Stimulated activated CD4-positive, alpha-beta T cell treated with anti-CD3 and anti-CD28 coated beads, Interleukin-1b, Interleukin-23, amount 100 ng/mL, for 24 hours (primary cell): ENCODE measurements at regions not wholly inside any gene's neighbourhood (a gene's known extent, or its start where the extent isn't known, plus 50 kb on each side); places are given as distances from the start of the nearest gene placed in this dataset.

Experiments used
- DNase-seq, 4 experiments: peaks; one replicate each; pipeline ENCODE4 v3.0.0-alpha.2; 2020; ENCODE audit warnings: low read depth in 4 of 4, low spot score in 1 of 4

DNA sequence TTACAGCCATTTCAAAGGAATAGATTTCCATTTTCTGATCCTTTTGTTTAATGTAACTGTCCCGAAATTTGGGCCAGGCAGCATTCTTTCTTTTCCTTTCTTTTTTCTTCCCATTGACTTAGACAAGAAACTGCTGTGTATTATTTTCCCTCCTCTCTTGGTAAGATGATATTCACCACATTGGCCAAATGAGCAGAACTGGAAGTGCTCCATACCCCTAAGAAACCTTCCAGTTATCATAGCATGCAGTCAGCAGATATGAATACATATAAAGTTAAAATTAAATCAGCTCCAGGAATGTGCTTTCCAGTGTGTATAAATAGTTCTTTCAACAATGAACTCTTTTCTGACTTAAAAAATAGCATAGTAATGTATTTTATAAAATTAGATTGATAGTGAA is 168.5 kb upstream of the GAS1 start:
- no peak for DNase-seq

DNA sequence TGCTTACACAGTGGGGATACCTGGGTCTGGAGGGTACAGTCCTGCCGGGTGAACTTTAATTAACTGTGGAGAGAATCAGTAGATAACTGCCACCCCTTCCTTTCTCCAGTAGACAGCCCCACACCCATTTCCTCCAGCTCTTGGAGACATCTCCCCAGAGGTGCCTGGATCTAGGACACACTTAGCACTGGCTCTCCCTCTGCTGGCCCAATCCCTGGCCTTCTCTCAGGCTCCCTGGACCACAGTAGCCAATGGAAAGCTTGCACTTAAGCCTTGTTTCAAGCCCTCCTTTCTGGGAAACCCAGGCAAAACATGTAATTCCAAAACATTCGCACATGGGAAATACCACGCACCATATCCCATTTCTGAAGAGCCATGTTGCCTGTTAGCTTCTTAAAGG is 169.2 kb upstream of the GAS1 start:
- no peak for DNase-seq

DNA sequence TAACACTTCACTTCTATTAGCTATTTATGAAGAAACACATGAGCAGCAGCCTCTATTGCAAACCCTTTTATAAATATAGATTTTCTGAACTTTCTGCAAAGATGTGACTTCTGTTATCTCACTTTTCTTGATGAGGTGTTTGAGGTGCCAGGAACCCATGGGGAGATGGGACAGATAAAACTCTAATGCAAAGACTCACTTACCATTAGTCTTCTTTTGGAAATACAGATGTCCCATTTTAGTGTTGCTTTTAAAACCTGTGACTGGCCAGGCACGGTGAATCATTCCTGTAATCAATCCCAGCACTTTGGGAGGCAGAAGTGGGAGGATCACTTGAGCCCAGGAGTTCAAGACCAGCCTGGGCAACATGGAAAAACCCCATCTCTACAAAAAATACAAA is 171.3 kb upstream of the GAS1 start:
- DNase-seq = no peak

GRCh38 chr9:87119328-87119881 is 172.1 kb upstream of the GAS1 start:
- no peak for DNase-seq

GRCh38 chr9:87120610-87121009 is 173.3 kb upstream of the GAS1 start:
- DNase-seq = no peak

- DNase-seq = no peak
Observed at GRCh38 chr9:87122947-87123685, 175.8 kb upstream of the GAS1 start.

DNA sequence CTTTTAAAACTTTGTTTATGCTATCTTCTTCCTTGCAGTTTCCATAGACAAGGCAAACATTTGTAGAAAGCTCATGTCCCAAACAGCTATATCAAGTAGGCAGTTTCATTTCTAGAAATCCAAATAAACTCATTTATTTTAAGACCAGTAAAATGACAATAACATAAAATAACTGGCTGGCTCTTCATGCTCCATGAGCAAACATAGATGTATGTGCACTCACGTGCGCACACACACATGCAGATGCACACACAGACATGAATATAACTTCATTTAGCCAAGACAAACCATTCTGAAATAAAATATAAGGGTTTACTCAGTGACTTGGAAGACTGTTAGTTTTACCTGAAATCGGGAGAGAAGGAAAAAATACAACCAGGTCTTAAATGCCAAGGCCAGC is 176.5 kb upstream of the GAS1 start:
- DNase-seq = no peak

DNA sequence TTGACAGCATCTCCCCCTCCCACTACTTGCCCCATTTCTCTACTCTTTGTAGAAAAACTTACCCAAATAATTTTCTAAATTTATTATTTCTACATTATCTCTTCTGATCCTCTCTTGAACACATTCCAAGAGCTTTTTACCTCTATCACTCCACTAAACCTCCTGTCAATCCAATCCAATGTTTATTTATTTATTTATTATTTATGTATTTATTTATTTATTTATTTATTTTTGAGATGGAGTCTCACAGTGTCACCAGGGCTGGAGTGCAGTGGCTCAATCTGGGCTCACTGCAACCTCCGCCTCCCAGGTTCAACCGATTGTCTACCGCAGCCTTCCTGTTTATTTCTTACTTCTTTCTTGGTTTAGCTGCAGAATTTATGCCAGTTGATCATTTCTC is 178.5 kb upstream of the GAS1 start:
- no peak for DNase-seq

- no peak for DNase-seq
Observed at GRCh38 chr9:87127543-87127942, 180.2 kb upstream of the GAS1 start.

GRCh38 chr9:87127978-87128614 is 180.8 kb upstream of the GAS1 start:
- DNase-seq = no peak

- no peak for DNase-seq
Observed at GRCh38 chr9:87128844-87129493, 181.7 kb upstream of the GAS1 start.

- no peak for DNase-seq
Observed at GRCh38 chr9:87135074-87135473, 187.8 kb upstream of the GAS1 start.

- DNase-seq = no peak
Observed at GRCh38 chr9:87137718-87138117, 190.4 kb upstream of the GAS1 start.

DNA sequence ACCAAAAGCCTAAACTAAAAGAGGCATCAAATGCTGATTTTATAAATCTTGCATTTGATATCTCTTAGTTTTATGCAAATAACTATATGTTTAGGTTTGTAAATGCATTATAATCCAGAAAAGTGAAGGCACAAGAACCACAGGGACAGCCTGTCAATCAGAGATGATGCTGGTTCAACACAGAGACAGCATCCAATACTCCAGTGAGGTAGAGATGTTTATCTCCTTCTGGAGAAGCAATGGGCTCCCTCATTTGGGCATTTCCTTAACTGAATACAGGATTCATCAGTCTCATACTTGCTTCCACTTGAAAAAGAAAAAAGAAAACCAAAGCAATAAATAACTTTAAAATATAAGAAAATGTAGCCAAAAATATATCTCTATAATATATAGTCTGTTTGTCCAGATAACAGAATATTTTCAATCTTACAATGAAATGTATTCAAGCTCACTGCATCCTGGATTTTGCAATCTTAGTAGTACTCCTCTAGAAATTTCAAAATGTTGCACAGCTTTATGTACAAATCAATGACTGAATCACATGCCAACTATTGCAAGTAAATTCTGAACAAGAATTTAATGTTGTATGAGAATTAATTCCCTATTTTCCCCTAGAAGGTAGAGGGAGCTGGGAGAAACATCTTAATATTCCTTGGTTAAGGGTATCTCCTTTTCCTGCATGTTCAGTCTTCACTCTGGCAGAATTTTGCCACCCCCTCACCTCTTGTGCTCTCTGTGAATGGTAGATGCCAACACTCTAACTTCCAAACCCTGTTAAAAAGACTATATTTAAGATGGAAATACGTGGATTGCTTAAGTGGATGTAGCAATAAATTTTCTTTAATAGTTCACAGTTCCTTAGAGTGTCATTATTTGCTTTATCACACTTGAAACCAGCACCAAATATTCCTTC is 191.1 kb upstream of the GAS1 start:
- no peak for DNase-seq

GRCh38 chr9:87139099-87139730 is 191.9 kb upstream of the GAS1 start:
- no peak for DNase-seq

DNA sequence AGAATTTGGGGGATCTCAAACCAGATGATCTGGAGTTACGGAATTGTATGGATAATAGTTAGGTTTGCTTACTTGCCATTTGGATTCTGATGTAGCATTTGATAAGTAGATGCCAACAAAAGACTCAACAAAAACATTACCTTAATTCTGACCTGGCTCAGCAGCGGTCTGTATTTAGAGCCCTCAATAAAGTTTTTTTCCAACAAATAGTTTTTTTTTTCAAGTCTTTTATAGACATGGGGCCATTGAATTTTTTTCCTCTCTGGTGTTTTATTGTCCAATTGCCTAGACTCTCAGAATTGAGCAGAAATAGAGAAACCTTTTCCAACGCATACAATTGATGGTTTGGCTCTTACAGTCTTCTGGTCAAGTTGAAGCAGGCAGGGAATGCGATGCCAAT is 192.8 kb upstream of the GAS1 start:
- no peak for DNase-seq

- DNase-seq = no peak
Observed at GRCh38 chr9:87140605-87141109, 193.4 kb upstream of the GAS1 start.

GRCh38 chr9:87141124-87141523 is 193.8 kb upstream of the GAS1 start:
- DNase-seq = no peak

- DNase-seq = no peak
Observed at GRCh38 chr9:87146933-87147332, 199.6 kb upstream of the GAS1 start.

DNA sequence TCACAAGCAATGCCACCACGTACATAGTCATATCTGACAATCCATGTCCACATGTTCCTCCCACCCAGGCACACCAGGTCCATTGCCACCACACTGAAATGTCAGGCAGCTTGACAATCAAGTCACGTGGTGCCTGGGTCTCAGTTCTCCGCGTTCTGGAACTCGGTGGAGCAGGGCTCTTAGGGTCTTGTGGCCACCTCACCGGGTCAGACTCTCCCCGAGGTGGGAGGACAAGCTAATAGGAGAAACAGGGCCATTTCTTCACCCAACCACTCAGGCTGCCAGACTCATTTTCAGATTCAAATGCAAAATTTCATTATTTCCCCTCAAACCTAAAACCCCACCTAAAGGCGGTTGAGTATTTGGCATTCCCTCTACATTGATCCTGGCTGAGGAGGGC is 200.5 kb upstream of the GAS1 start:
- no peak for DNase-seq
